ENCODE measurements at regions not wholly inside any gene's neighbourhood (a gene's known extent, or its start where the extent isn't known, plus 50 kb on each side); places are given as distances from the start of the nearest gene placed in this dataset.

GRCh38 chr13:103716718-103717117, 650.5 kb upstream of the SLC10A2 start:
- no peak overlapping the region for H3K4me2 ChIP-seq (ENCODE audit: insufficient read depth in 1 of 2, low read depth in 2 of 2, low read length in 2 of 2)
- H3K23me2 ChIP-seq (ENCODE audit: low read depth, low read length), result no peaks in the 10 kb centered on the region; the same call in 1 of the 2 replicates
- no peak overlapping the region for H4K91ac ChIP-seq (replicated peaks; ENCODE audit: insufficient read length, low read length)
- no peaks in the 10 kb centered on the region for H3K79me1 ChIP-seq (ENCODE audit: low read depth, low read length)
- H3K9me3 ChIP-seq (ENCODE audit: insufficient read depth in 2 of 2, low read depth in 1 of 2, low read length in 1 of 2), result no peaks in the 10 kb centered on the region
- no peak overlapping the region for H3K9ac ChIP-seq (replicated peaks in 1 of 4; ENCODE audit: extremely low read depth in 1 of 4, low read depth in 3 of 4, low read length in 3 of 4)
- TF ChIP-seq PHF8 (conservative IDR thresholded peaks at IDR 0.05; ENCODE audit: low read depth, low read length) (no peak), SP4 (IDR thresholded peaks at IDR 0.05; ENCODE audit: low read length) (no peak), JUN (IDR thresholded peaks at IDR 0.05; ENCODE audit: low read depth, low read length) (no peak), CREB1 (IDR thresholded peaks at IDR 0.05) (no peak), CBX5 (IDR thresholded peaks at IDR 0.05; ENCODE audit: low read depth, low read length) (no peak), HDAC2 (IDR thresholded peaks at IDR 0.05; ENCODE audit: borderline replicate concordance in 1 of 2, low read depth in 2 of 2, low read length in 2 of 2) (no peak), RNF2 (IDR thresholded peaks at IDR 0.05; ENCODE audit: borderline replicate concordance, low read depth, low read length, missing control alignments, poor library complexity, severe bottlenecking) (no peak), SP2 (IDR thresholded peaks at IDR 0.05; ENCODE audit: low read length) (no peak)
- no peak overlapping the region for H3K14ac ChIP-seq (ENCODE audit: insufficient read length)
- no peak overlapping the region for H3K56ac ChIP-seq (replicated peaks; ENCODE audit: insufficient read length, low read depth, low read length)
- H3K79me2 ChIP-seq (ENCODE audit: control insufficient read depth in 1 of 2, insufficient read depth in 2 of 2, low read length in 2 of 2), result no peaks in the 10 kb centered on the region
- H2AK5ac ChIP-seq (ENCODE audit: low read depth, low read length), result no peak overlapping the region
- no peak for DNase-seq (ENCODE audit: low read depth in 1 of 2, low spot score in 2 of 2)
- no peak overlapping the region for H4K5ac ChIP-seq (ENCODE audit: insufficient read length, low read depth, low read length)
- H3K23ac ChIP-seq (ENCODE audit: insufficient read length), result no peak overlapping the region
- H3K36me3 ChIP-seq (ENCODE audit: control insufficient read depth in 2 of 4, insufficient read depth in 4 of 4, low read length in 3 of 4), result no peaks in the 10 kb centered on the region
- ChIA-PET POLR2A (ENCODE audit: partially characterized antibody) (no interaction called here), CTCF (ENCODE audit: partially characterized antibody) (no interaction called here)
- no peak overlapping the region for H4K8ac ChIP-seq (ENCODE audit: extremely low read depth, insufficient read depth, low read length)
- H4K20me1 ChIP-seq (replicated peaks in 1 of 2; ENCODE audit: control insufficient read depth in 1 of 2, insufficient read depth in 2 of 2, low read length in 2 of 2), result no peaks in the 10 kb centered on the region
- H2BK15ac ChIP-seq (ENCODE audit: low read length), result no peak overlapping the region
- no peak for FAIRE-seq
- no peak overlapping the region for H3K4ac ChIP-seq (replicated peaks; ENCODE audit: insufficient read length, low read depth, low read length)
- H2BK20ac ChIP-seq (ENCODE audit: low read length), result no peak overlapping the region
- no peak overlapping the region for H3K4me3 ChIP-seq (ENCODE audit: extremely low read depth in 1 of 4, insufficient read depth in 2 of 4, low read depth in 3 of 4, low read length in 4 of 4)
- no peak overlapping the region for H2BK12ac ChIP-seq (ENCODE audit: low read depth, low read length)
- no peak overlapping the region for H2BK5ac ChIP-seq (ENCODE audit: low read depth, low read length)
- H3K27ac ChIP-seq (ENCODE audit: low read depth, low read length), result no peak overlapping the region
- no peak overlapping the region for H3K18ac ChIP-seq (ENCODE audit: extremely low read depth, low read length)
- 0% methylated on average over 1 of the region's 1 CpG; no CpG with 5 or more reads in 1 of the 2 experiments for WGBS, 2 experiments (ENCODE audit: extremely low coverage in 1 of 2, insufficient coverage in 1 of 2, insufficient read length in 1 of 2, insufficient replicate concordance in 2 of 2, low coverage in 1 of 2, low lambda C conversion rate in 2 of 2, missing lambda C conversion rate in 1 of 2)
- H3K27me3 ChIP-seq (replicated peaks in 1 of 4; ENCODE audit: control insufficient read depth in 3 of 4, extremely low read depth in 1 of 4, insufficient read depth in 3 of 4, low read length in 3 of 4), result no peaks in the 10 kb centered on the region
- no peaks in the 10 kb centered on the region for H3K4me1 ChIP-seq (replicated peaks in 1 of 4; ENCODE audit: control insufficient read depth in 3 of 4, insufficient read depth in 4 of 4, low read length in 3 of 4)
- H2AFZ ChIP-seq (ENCODE audit: low read length), result no peak overlapping the region
- no peak overlapping the region for H2BK120ac ChIP-seq (replicated peaks; ENCODE audit: low read depth, low read length)
